ENCODE measurements at regions not wholly inside any gene's neighbourhood (a gene's known extent, or its start where the extent isn't known, plus 50 kb on each side); places are given as distances from the start of the nearest gene placed in this dataset.

DNA sequence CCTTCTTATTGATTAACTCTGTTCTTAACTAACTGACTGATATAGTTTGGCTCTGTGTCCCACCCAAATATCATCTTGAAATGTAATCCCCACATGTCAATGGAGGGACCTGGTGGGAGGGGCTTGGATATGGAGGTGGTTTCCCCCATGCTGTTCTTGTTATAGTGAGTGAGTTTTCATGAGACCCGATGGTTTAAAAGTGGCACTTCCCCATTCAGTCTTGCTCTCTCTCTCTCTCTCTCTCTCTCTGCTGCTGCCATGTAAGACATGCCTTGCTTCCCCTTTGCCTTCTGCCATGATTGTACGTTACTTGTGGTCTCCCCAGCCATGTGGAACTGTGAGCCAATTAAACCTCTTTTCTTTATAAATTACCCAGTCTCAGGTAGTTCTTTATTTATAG is 81.8 kb upstream of the SPACA1 start:
- no peak for TF ChIP-seq POLR2A (IDR thresholded peaks at IDR 0.05)
- TF ChIP-seq, protein P1, sequence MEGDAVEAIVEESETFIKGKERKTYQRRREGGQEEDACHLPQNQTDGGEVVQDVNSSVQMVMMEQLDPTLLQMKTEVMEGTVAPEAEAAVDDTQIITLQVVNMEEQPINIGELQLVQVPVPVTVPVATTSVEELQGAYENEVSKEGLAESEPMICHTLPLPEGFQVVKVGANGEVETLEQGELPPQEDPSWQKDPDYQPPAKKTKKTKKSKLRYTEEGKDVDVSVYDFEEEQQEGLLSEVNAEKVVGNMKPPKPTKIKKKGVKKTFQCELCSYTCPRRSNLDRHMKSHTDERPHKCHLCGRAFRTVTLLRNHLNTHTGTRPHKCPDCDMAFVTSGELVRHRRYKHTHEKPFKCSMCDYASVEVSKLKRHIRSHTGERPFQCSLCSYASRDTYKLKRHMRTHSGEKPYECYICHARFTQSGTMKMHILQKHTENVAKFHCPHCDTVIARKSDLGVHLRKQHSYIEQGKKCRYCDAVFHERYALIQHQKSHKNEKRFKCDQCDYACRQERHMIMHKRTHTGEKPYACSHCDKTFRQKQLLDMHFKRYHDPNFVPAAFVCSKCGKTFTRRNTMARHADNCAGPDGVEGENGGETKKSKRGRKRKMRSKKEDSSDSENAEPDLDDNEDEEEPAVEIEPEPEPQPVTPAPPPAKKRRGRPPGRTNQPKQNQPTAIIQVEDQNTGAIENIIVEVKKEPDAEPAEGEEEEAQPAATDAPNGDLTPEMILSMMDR (IDR thresholded peaks at IDR 0.05), result no peak
- Histone ChIP-seq H3K27me3 (no peaks in the 10 kb centered on the region), H3K36me3 (no peaks in the 10 kb centered on the region), H3K9me3 (no peaks in the 10 kb centered on the region), H3K4me1 (peaks cover 2 to 9% of the 10 kb centered on the region in 2 donors), H3K27ac (no peak overlapping the region), H3K4me3 (replicated peaks in 1 of 3) (no peak overlapping the region)
- no peak for DNase-seq
- intact Hi-C loops (cut with DNase I), result no loop called here
- 47 to 61% methylated on average over 2 of the region's 2 CpGs for WGBS, 2 donors

DNA sequence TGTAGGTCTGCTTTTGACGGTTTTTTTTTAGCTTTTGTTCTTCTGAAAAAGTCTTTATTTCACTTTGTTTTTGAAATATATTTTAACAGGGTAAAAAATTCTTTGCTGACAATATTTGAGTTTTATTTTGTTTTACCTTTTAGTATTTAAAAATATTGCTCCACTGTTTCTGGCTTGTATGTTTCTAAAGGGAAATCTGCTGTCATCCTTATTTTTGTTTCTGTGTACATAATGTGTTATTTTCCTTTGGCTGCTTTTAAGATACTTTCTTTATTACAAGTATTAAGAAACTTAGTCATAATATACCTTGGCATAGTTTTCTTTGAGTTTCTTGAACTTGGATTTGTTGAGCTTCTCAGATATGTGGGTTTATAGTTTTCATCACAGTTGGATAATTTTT is 88.6 kb upstream of the SPACA1 start:
- Histone ChIP-seq H3K4me3 (replicated peaks in 1 of 3) (no peak overlapping the region), H3K27me3 (no peaks in the 10 kb centered on the region), H3K9me3 (no peaks in the 10 kb centered on the region), H3K27ac (no peak overlapping the region), H3K4me1 (no peaks in the 10 kb centered on the region), H3K36me3 (no peaks in the 10 kb centered on the region)
- DNase-seq, result no peak
- WGBS, 2 donors, result 94 to 95% methylated on average over 1 of the region's 1 CpG
- no peak for TF ChIP-seq POLR2A (IDR thresholded peaks at IDR 0.05)
- TF ChIP-seq, protein P1 (IDR thresholded peaks at IDR 0.05), result no peak
- intact Hi-C loops (cut with DNase I), result no loop called here

GRCh38 chr6:87951751-87952150 is 95.9 kb upstream of the SPACA1 start:
- TF ChIP-seq, protein P1 (IDR thresholded peaks at IDR 0.05), result no peak
- no peak for TF ChIP-seq POLR2A (IDR thresholded peaks at IDR 0.05)
- no peaks in the 10 kb centered on the region for H3K27me3 ChIP-seq
- no peaks in the 10 kb centered on the region for H3K4me1 ChIP-seq
- intact Hi-C loops (cut with DNase I), result no loop called here
- 76 to 83% methylated on average over 2 of the region's 2 CpGs for WGBS, 2 donors
- DNase-seq, result no peak
- H3K27ac ChIP-seq, result no peak overlapping the region
- no peaks in the 10 kb centered on the region for H3K36me3 ChIP-seq
- no peaks in the 10 kb centered on the region for H3K9me3 ChIP-seq
- H3K4me3 ChIP-seq (replicated peaks in 1 of 3), result no peak overlapping the region

- H3K9me3 ChIP-seq, result no peaks in the 10 kb centered on the region
- no peak for TF ChIP-seq POLR2A (IDR thresholded peaks at IDR 0.05)
- TF ChIP-seq, protein P1 (IDR thresholded peaks at IDR 0.05), result no peak
- whole genome bisulfite sequencing, 2 donors, result 81 to 91% methylated on average over 4 of the region's 4 CpGs
- intact Hi-C loops (cut with DNase I), result no loop called here
- H3K4me1 ChIP-seq, result no peaks in the 10 kb centered on the region
- no peaks in the 10 kb centered on the region for H3K27me3 ChIP-seq
- no peak overlapping the region for H3K4me3 ChIP-seq (replicated peaks in 1 of 3)
- DNase-seq, result no peak
- no peaks in the 10 kb centered on the region for H3K36me3 ChIP-seq
- no peak overlapping the region for H3K27ac ChIP-seq
These were observed 97.0 kb upstream of the SPACA1 start for GRCh38 chr6:87950614-87951013.

GRCh38 chr6:87949194-87949593 is 98.4 kb upstream of the SPACA1 start:
- 86 to 87% methylated on average over 7 of the region's 7 CpGs for WGBS, 2 donors
- H3K9me3 ChIP-seq, result no peaks in the 10 kb centered on the region
- intact Hi-C loops (cut with DNase I), result no loop called here
- no peaks in the 10 kb centered on the region for H3K27me3 ChIP-seq
- DNase-seq, result no peak
- TF ChIP-seq POLR2A (IDR thresholded peaks at IDR 0.05), result no peak
- TF ChIP-seq, protein P1 (IDR thresholded peaks at IDR 0.05), result no peak
- H3K36me3 ChIP-seq, result no peaks in the 10 kb centered on the region
- no peaks in the 10 kb centered on the region for H3K4me1 ChIP-seq
- H3K4me3 ChIP-seq (replicated peaks in 1 of 3), result no peak overlapping the region
- no peak overlapping the region for H3K27ac ChIP-seq

Data from thyroid gland (tissue), 4 donors.